ENCODE measurements at regions not wholly inside any gene's neighbourhood (a gene's known extent, or its start where the extent isn't known, plus 50 kb on each side); places are given as distances from the start of the nearest gene placed in this dataset.

- H3K9me3 ChIP-seq = no peaks in the 10 kb centered on the region
- no peaks in the 10 kb centered on the region for H3K36me3 ChIP-seq
- no peak for TF ChIP-seq CTCF (IDR thresholded peaks at IDR 0.05)
- no peak overlapping the region for H3K27ac ChIP-seq
- no peak for DNase-seq (ENCODE audit: low spot score)
- no peak overlapping the region for H3K4me3 ChIP-seq
- H3K27me3 ChIP-seq = no peaks in the 10 kb centered on the region
- H3K4me1 ChIP-seq = peaks cover 0 to 3% of the 10 kb centered on the region in 2 donors
Measured at GRCh38 chr5:168215646-168216045, 75.8 kb upstream of the WWC1 start.

GRCh38 chr5:168216989-168217388 is 74.5 kb upstream of the WWC1 start:
- H3K36me3 ChIP-seq = no peaks in the 10 kb centered on the region
- H3K9me3 ChIP-seq = no peaks in the 10 kb centered on the region
- no peak for DNase-seq (ENCODE audit: low spot score)
- H3K4me3 ChIP-seq = no peak overlapping the region
- no peak overlapping the region for H3K27ac ChIP-seq
- no peaks in the 10 kb centered on the region for H3K27me3 ChIP-seq
- peaks cover 0 to 3% of the 10 kb centered on the region in 2 donors for H3K4me1 ChIP-seq
- TF ChIP-seq CTCF (IDR thresholded peaks at IDR 0.05) = no peak

GRCh38 chr5:168217497-168217896 is 73.9 kb upstream of the WWC1 start:
- Histone ChIP-seq H3K36me3 (no peaks in the 10 kb centered on the region), H3K4me1 (peaks cover 0 to 3% of the 10 kb centered on the region in 2 donors), H3K9me3 (no peaks in the 10 kb centered on the region), H3K27ac (no peak overlapping the region), H3K27me3 (no peaks in the 10 kb centered on the region), H3K4me3 (no peak overlapping the region)
- no peak for DNase-seq (ENCODE audit: low spot score)
- TF ChIP-seq CTCF (IDR thresholded peaks at IDR 0.05) = no peak

GRCh38 chr5:168218746-168219145 is 72.7 kb upstream of the WWC1 start:
- TF ChIP-seq CTCF (IDR thresholded peaks at IDR 0.05) = no peak
- Histone ChIP-seq H3K27me3 (no peaks in the 10 kb centered on the region), H3K27ac (no peak overlapping the region), H3K36me3 (no peaks in the 10 kb centered on the region), H3K4me1 (peaks cover 0 to 3% of the 10 kb centered on the region in 2 donors), H3K9me3 (no peaks in the 10 kb centered on the region), H3K4me3 (no peak overlapping the region)
- DNase-seq (ENCODE audit: low spot score) = no peak

- TF ChIP-seq CTCF (IDR thresholded peaks at IDR 0.05) = peak; percentile 53 to 87
- Histone ChIP-seq H3K36me3 (no peaks in the 10 kb centered on the region), H3K27ac (no peak overlapping the region), H3K4me3 (no peak overlapping the region), H3K9me3 (no peaks in the 10 kb centered on the region), H3K4me1 (peaks cover 0 to 3% of the 10 kb centered on the region in 2 donors), H3K27me3 (no peaks in the 10 kb centered on the region)
- DNase-seq (ENCODE audit: low spot score) = peak; percentile 65
Measured at GRCh38 chr5:168219515-168220410, 71.7 kb upstream of the WWC1 start.
